Astrocyte of the spinal cord (primary cell): ENCODE measurements at regions not wholly inside any gene's neighbourhood (a gene's known extent, or its start where the extent isn't known, plus 50 kb on each side); places are given as distances from the start of the nearest gene placed in this dataset.

Source experiments
- DNase-seq: peaks from one replicate; pipeline ENCODE4 v3.0.0; 2011; ENCODE audit warnings: low read depth, low spot score
- H3K4me3 ChIP-seq: 2 replicates; pipeline ENCODE4 v1.5.1; 2011; ENCODE audit warnings: low read depth, mild to moderate bottlenecking, low read length, moderate library complexity
- CTCF ChIP-seq: IDR thresholded peaks from 2 replicates; pipeline ENCODE4 v1.5.1; 2012; ENCODE audit warnings: low read depth, mild to moderate bottlenecking, low read length, inconsistent platforms
- in situ Hi-C: cut with HindIII; loops from 2 replicates; pipeline ENCODE4 v1.10.0; 2017; ENCODE audit warnings: low sequenced_read_pairs

GRCh38 chr16:59373632-59374031, 639.5 kb upstream of the GOT2 start:
- no peak for TF ChIP-seq CTCF
- H3K4me3 ChIP-seq, result no peak overlapping the region
- in situ Hi-C loops, result no loop called here
- DNase-seq, result no peak

- H3K4me3 ChIP-seq, result no peak overlapping the region
- no peak for TF ChIP-seq CTCF
- in situ Hi-C loops, result no loop called here
- no peak for DNase-seq
Observed at GRCh38 chr16:59370717-59371116, 636.6 kb upstream of the GOT2 start.

- no peak for DNase-seq
- in situ Hi-C loops, result no loop called here
- no peak overlapping the region for H3K4me3 ChIP-seq
- TF ChIP-seq CTCF, result no peak
Observed at GRCh38 chr16:59369523-59369922, 635.4 kb upstream of the GOT2 start.

- no peak for TF ChIP-seq CTCF
- in situ Hi-C loops, result no loop called here
- no peak for DNase-seq
- no peak overlapping the region for H3K4me3 ChIP-seq
Observed at GRCh38 chr16:59368586-59368985, 634.5 kb upstream of the GOT2 start.

GRCh38 chr16:59356709-59357108, 622.6 kb upstream of the GOT2 start:
- no peak for DNase-seq
- TF ChIP-seq CTCF, result no peak
- in situ Hi-C loops, result no loop called here
- H3K4me3 ChIP-seq, result no peak overlapping the region

GRCh38 chr16:59356144-59356543, 622.0 kb upstream of the GOT2 start:
- in situ Hi-C loops, result no loop called here
- no peak for DNase-seq
- H3K4me3 ChIP-seq, result no peak overlapping the region
- TF ChIP-seq CTCF, result no peak

- no peak for TF ChIP-seq CTCF
Observed at GRCh38 chr16:59355704-59356103, 621.6 kb upstream of the GOT2 start.

More at GRCh38 chr16:59355704-59356103, 621.6 kb upstream of the GOT2 start:
- no peak overlapping the region for H3K4me3 ChIP-seq
- DNase-seq, result no peak
- in situ Hi-C loops, result no loop called here
